ENCODE measurements at regions not wholly inside any gene's neighbourhood (a gene's known extent, or its start where the extent isn't known, plus 50 kb on each side); places are given as distances from the start of the nearest gene placed in this dataset.

GRCh38 chr2:53353135-53354114 is 414.2 kb upstream of the CHAC2 start:
- TF ChIP-seq, protein P1, sequence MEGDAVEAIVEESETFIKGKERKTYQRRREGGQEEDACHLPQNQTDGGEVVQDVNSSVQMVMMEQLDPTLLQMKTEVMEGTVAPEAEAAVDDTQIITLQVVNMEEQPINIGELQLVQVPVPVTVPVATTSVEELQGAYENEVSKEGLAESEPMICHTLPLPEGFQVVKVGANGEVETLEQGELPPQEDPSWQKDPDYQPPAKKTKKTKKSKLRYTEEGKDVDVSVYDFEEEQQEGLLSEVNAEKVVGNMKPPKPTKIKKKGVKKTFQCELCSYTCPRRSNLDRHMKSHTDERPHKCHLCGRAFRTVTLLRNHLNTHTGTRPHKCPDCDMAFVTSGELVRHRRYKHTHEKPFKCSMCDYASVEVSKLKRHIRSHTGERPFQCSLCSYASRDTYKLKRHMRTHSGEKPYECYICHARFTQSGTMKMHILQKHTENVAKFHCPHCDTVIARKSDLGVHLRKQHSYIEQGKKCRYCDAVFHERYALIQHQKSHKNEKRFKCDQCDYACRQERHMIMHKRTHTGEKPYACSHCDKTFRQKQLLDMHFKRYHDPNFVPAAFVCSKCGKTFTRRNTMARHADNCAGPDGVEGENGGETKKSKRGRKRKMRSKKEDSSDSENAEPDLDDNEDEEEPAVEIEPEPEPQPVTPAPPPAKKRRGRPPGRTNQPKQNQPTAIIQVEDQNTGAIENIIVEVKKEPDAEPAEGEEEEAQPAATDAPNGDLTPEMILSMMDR (conservative IDR thresholded peaks at IDR 0.05): no peak
- no peak for TF ChIP-seq EZH2 (IDR thresholded peaks at IDR 0.05; ENCODE audit: low read depth)
- Histone ChIP-seq H3K4me3 (no peak overlapping the region), H3K9me2 (ENCODE audit: insufficient read depth) (no peaks in the 10 kb centered on the region), H3K36me3 (ENCODE audit: low read depth) (no peaks in the 10 kb centered on the region), H3K9me3 (ENCODE audit: insufficient read depth, low read depth) (peaks cover 14% of the 10 kb centered on the region), H3K79me2 (ENCODE audit: low read depth) (no peaks in the 10 kb centered on the region), H3K4me2 (peak overlapping the region; percentile 67), H3F3A (ENCODE audit: insufficient read depth, low read depth) (peaks cover 10% of the 10 kb centered on the region; the same call in 1 of the 2 replicates), H3K27me3 (ENCODE audit: insufficient read depth, low read depth) (no peaks in the 10 kb centered on the region), H3K4me1 (replicated peaks; ENCODE audit: insufficient read depth) (peaks cover 15% of the 10 kb centered on the region), H2AFZ (peak overlapping the region; percentile 69), H3K27ac (peak overlapping the region; percentile 79), H4K20me1 (ENCODE audit: insufficient read depth) (no peaks in the 10 kb centered on the region)
- BruUV-seq (replicated peaks): TSS peak; percentile 96
- CTCF ChIA-PET: interaction anchor here (0.6 kb wide), 1 partner anchor 217 kb away, joined by 12 read pairs; no protein-coding TSS in a partner anchor
- POLR2A ChIA-PET (ENCODE audit: unreplicated experiment): interaction anchor here (0.7 kb wide), 2 partner anchors 9 to 149 kb away, joined by 4 to 7 read pairs; no protein-coding TSS in a partner anchor
- DNase-seq: peak; percentile 86 to 91
- intact Hi-C loops (cut with micrococcal nuclease; ENCODE audit: unreplicated experiment): loop anchor here (1.0 to 5.0 kb wide), 2 partner anchors 49 to 69 kb away; no protein-coding TSS in a partner anchor

DNA sequence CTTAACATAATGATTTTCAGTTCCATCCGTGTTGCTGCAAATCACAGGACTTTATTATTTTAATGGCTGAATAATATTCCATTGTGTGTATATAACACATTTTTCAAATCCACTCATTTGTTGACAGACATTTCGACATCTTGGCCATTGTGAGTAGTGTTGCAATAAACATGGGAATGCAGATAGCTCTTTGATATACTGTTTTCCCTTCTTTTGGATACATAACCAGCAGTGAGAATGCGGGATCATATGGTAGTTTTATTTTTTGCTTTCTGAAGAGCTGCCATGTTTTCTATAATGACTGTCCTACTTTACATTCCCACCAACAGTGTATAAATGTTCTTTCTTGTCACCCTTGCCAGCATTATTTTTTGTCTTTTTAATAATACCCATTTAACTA is 420.3 kb upstream of the CHAC2 start:
- DNase-seq: peak in 1 of 2 experiments; percentile 39
- no peaks in the 10 kb centered on the region for H3K9me3 ChIP-seq (ENCODE audit: insufficient read depth, low read depth)
- no peak for TF ChIP-seq EZH2 (IDR thresholded peaks at IDR 0.05; ENCODE audit: low read depth)

DNA sequence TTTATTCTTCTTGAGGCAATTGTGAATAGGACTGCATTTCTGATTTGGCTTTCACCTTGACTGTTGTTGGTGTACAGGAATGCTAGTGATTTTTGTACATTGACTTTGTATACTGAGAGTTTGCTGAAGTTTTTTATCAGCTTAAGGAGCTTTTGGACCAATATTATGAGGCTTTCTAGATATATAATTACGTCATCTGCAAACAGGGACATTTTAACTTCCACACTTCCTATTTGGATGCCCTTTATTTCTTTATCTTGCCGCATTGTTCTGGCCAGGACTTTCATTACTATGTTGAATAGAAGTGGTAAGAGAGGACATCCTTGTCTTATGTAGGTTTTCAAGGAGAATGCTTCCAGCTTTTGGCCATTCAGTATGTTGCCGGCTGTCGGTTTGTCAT is 425.4 kb upstream of the CHAC2 start:
- Histone ChIP-seq H3K9me3 (ENCODE audit: insufficient read depth, low read depth) (no peaks in the 10 kb centered on the region), H3F3A (ENCODE audit: insufficient read depth, low read depth) (no peaks in the 10 kb centered on the region), H3K36me3 (ENCODE audit: low read depth) (no peaks in the 10 kb centered on the region), H4K20me1 (ENCODE audit: insufficient read depth) (no peaks in the 10 kb centered on the region), H3K4me3 (no peak overlapping the region), H2AFZ (no peak overlapping the region), H3K27me3 (ENCODE audit: insufficient read depth, low read depth) (no peaks in the 10 kb centered on the region), H3K27ac (no peak overlapping the region), H3K4me2 (no peak overlapping the region), H3K9me2 (ENCODE audit: insufficient read depth) (no peaks in the 10 kb centered on the region), H3K79me2 (ENCODE audit: low read depth) (no peaks in the 10 kb centered on the region), H3K4me1 (replicated peaks; ENCODE audit: insufficient read depth) (no peaks in the 10 kb centered on the region)
- TF ChIP-seq, protein P1 (conservative IDR thresholded peaks at IDR 0.05): no peak
- CTCF ChIA-PET: no interaction called here
- intact Hi-C loops (cut with micrococcal nuclease; ENCODE audit: unreplicated experiment): no loop called here
- BruUV-seq (replicated peaks): no TSS peak
- POLR2A ChIA-PET (ENCODE audit: unreplicated experiment): no interaction called here
- no peak for DNase-seq

More for the DNA sequence above, 420.3 kb upstream of the CHAC2 start:
- Histone ChIP-seq H3K9me2 (ENCODE audit: insufficient read depth) (no peaks in the 10 kb centered on the region), H3K4me2 (no peak overlapping the region), H3K4me1 (replicated peaks; ENCODE audit: insufficient read depth) (no peaks in the 10 kb centered on the region), H3K27me3 (ENCODE audit: insufficient read depth, low read depth) (no peaks in the 10 kb centered on the region), H3K36me3 (ENCODE audit: low read depth) (no peaks in the 10 kb centered on the region), H4K20me1 (ENCODE audit: insufficient read depth) (no peaks in the 10 kb centered on the region), H3K79me2 (ENCODE audit: low read depth) (no peaks in the 10 kb centered on the region), H3F3A (ENCODE audit: insufficient read depth, low read depth) (no peaks in the 10 kb centered on the region), H2AFZ (no peak overlapping the region), H3K4me3 (no peak overlapping the region), H3K27ac (no peak overlapping the region)
- intact Hi-C loops (cut with micrococcal nuclease; ENCODE audit: unreplicated experiment): no loop called here
- POLR2A ChIA-PET (ENCODE audit: unreplicated experiment): no interaction called here
- no TSS peak for BruUV-seq (replicated peaks)
- CTCF ChIA-PET: no interaction called here

Data from PC-9 (cell line).